GM12878 (cell line): ENCODE measurements at regions not wholly inside any gene's neighbourhood (a gene's known extent, or its start where the extent isn't known, plus 50 kb on each side); places are given as distances from the start of the nearest gene placed in this dataset.

Experiments used
- ATAC-seq: fragments of 200-7000 bp; cut with Tn5 transposase; 3 replicates; pipeline ENCODE4 v1.9.1; 2020; ENCODE audit warnings: mild to moderate bottlenecking, moderate library complexity
- BruUV-seq: library from RNA; stranded (reverse); fragments of 400-500 nt; replicated peaks from 2 replicates; lab custom pipeline; 2021; lab: Mats Ljungman, UMichigan
- CTCF ChIA-PET: fragments of 300-600 bp; sonication (Branson Sonifier 250); formaldehyde crosslinking; extraction: SDS; loops from one replicate; lab custom pipeline; 2021; ENCODE audit warnings: inconsistent platforms; lab: Yijun Ruan, JAX
- POLR2A ChIA-PET: fragments of 350-600 bp; formaldehyde crosslinking; extraction: SDS; loops from one replicate; lab custom pipeline; 2021; ENCODE audit warnings: inconsistent platforms; lab: Charles Lee
- RAD21 ChIA-PET: fragments of 300-600 bp; sonication (Branson Sonifier 250); formaldehyde crosslinking; loops from one replicate; lab custom pipeline; 2023; ENCODE audit warnings: antibody characterized with exemption; ENCODE audit not compliant: unreplicated experiment; lab: Charles Lee
- SMC1A ChIA-PET: fragments of 300-600 bp; sonication (Branson Sonifier 250); formaldehyde crosslinking; loops from one replicate; lab custom pipeline; 2023; ENCODE audit not compliant: unreplicated experiment, uncharacterized antibody; lab: Charles Lee
- DNase-seq: peaks from one replicate; pipeline ENCODE4 v3.0.0-alpha.2; 2011; ENCODE audit warnings: low read depth, low spot score
- FAIRE-seq: peaks from 3 replicates; lab custom pipeline; 2011; peaks lifted over from hg19 to GRCh38; lab: Jason Lieb, UNC
- H2AFZ ChIP-seq: 2 replicates; pipeline ENCODE4 v1.6.0; 2011; ENCODE audit warnings: low read depth, low read length, control low read depth; ENCODE audit not compliant: control insufficient read depth
- H3K27ac ChIP-seq: 2 replicates; pipeline ENCODE4 v1.5.1; 2011; ENCODE audit warnings: control low read depth; ENCODE audit not compliant: control insufficient read depth, insufficient read depth
- H3K27me3 ChIP-seq, 2 experiments: replicated peaks in 1 of 2; 2 replicates each; pipeline versions ENCODE4 v1.6.0 to v1.6.1; 2011; ENCODE audit warnings: low read length in 1 of 2; ENCODE audit not compliant: control insufficient read depth in 2 of 2, insufficient read depth in 2 of 2
- H3K36me3 ChIP-seq, 2 experiments: 2 replicates each; pipeline ENCODE4 v1.5.1; 2011; ENCODE audit warnings: low read length in 1 of 2; ENCODE audit not compliant: control insufficient read depth in 2 of 2, insufficient read depth in 2 of 2
- H3K4me1 ChIP-seq: 2 replicates; pipeline ENCODE4 v1.6.1; 2011; ENCODE audit warnings: mild to moderate bottlenecking, low read length, moderate library complexity, mixed read lengths; ENCODE audit not compliant: control insufficient read depth, insufficient read depth
- H3K4me2 ChIP-seq: 2 replicates; pipeline ENCODE4 v1.6.0; 2011; ENCODE audit warnings: control low read depth; ENCODE audit not compliant: control insufficient read depth, insufficient read depth
- H3K4me3 ChIP-seq: fragments of 200-600 bp; sonication (generic); 2 replicates; pipeline ENCODE4 v1.5.1; 2016
- H3K79me2 ChIP-seq: 2 replicates; pipeline ENCODE4 v1.6.0; 2011; ENCODE audit warnings: low read length; ENCODE audit not compliant: control insufficient read depth, insufficient read depth
- H3K9ac ChIP-seq: 2 replicates; pipeline ENCODE4 v1.8.0; 2011; ENCODE audit warnings: low read length, control low read depth, mixed read lengths; ENCODE audit not compliant: control insufficient read depth, insufficient read depth
- H3K9me3 ChIP-seq: replicated peaks from 3 replicates; pipeline ENCODE4 v1.5.1; 2011; ENCODE audit warnings: mild to moderate bottlenecking, low read length; ENCODE audit not compliant: control insufficient read depth, insufficient read depth
- H4K20me1 ChIP-seq: 2 replicates; pipeline ENCODE4 v1.6.0; 2011; ENCODE audit not compliant: control insufficient read depth, insufficient read depth
- BCL3 ChIP-seq: IDR thresholded peaks from 2 replicates; pipeline ENCODE4 v1.6.1; 2011; ENCODE audit warnings: borderline replicate concordance, low read depth, mild to moderate bottlenecking, moderate library complexity, low read length; ENCODE audit not compliant: insufficient read depth, poor library complexity, severe bottlenecking
- BMI1 ChIP-seq: fragments of 450-650 bp; IDR thresholded peaks from 2 replicates; pipeline ENCODE4 v1.6.1; 2016; ENCODE audit warnings: mild to moderate bottlenecking, moderate library complexity, borderline replicate concordance
- CREB1 ChIP-seq: IDR thresholded peaks from 2 replicates; pipeline ENCODE4 v1.6.1; 2012; ENCODE audit warnings: low read depth, mild to moderate bottlenecking, inconsistent platforms
- ELK1 ChIP-seq: IDR thresholded peaks from 2 replicates; pipeline ENCODE4 v1.6.1; 2012; ENCODE audit warnings: low read depth, low read length, improper control_type of control experiment
- SP1 ChIP-seq: IDR thresholded peaks from one replicate; pipeline ENCODE4 v1.6.1; 2011; ENCODE audit warnings: low read depth, low read length
- SUPT20H ChIP-seq: IDR thresholded peaks from 2 replicates; pipeline ENCODE4 v1.6.1; 2011; ENCODE audit warnings: low read depth, mild to moderate bottlenecking, low read length, moderate library complexity, borderline replicate concordance; ENCODE audit not compliant: control insufficient read depth
- TCF12 ChIP-seq: IDR thresholded peaks from 2 replicates; pipeline ENCODE4 v1.6.1; 2011; ENCODE audit warnings: low read depth, mild to moderate bottlenecking, low read length
- ZNF384 ChIP-seq: IDR thresholded peaks from 2 replicates; pipeline ENCODE4 v1.6.1; 2012; ENCODE audit warnings: low read depth, mild to moderate bottlenecking, low read length, improper control_type of control experiment, borderline replicate concordance
- WGBS: methylation state at CpG from one replicate; pipeline ENCODE4 v1.1.6; 2016; ENCODE audit warnings: low lambda C conversion rate; ENCODE audit not compliant: insufficient replicate concordance, insufficient coverage; ENCODE audit errors: missing lambda C conversion rate; 5-methylcytosine and 5-hydroxymethylcytosine counted together
- in situ Hi-C: fragments of 300-500 bp; cut with MboI; formaldehyde crosslinking; loops from 9 replicates; pipeline ENCODE4 v1.14.3; 2018; ENCODE audit warnings: mixed read lengths
- intact Hi-C: fragments of 100-400 bp; cut with micrococcal nuclease; formaldehyde crosslinking; loops from one replicate; pipeline ENCODE4 v1.14.2; 2022; ENCODE audit not compliant: unreplicated experiment

GRCh38 chr15:89414571-89414970 lies 79.9 kb upstream of the POLG start (continued):
- TF ChIP-seq BCL3 (no peak), SP1 (no peak), TCF12 (no peak), ELK1 (no peak), ZNF384 (no peak), BMI1 (no peak), SUPT20H (no peak)

GRCh38 chr15:89413877-89414276 lies 79.3 kb upstream of the POLG start:
- no TSS peak for BruUV-seq
- ChIA-PET SMC1A (interaction anchor here (0.7 to 1.1 kb wide), 2 partner anchors 56 to 409 kb away, joined by 3 to 4 read pairs; no protein-coding TSS in a partner anchor), RAD21 (interaction anchor here (1.3 kb wide), 1 partner anchor 16 kb away, joined by 4 read pairs; no protein-coding TSS in a partner anchor), POLR2A (no interaction called here), CTCF (interaction anchor here (0.8 to 6.4 kb wide), 9 partner anchors 10 to 189 kb away, joined by 3 to 73 read pairs (median 3); no protein-coding TSS in a partner anchor)
- DNase-seq (no peak), FAIRE-seq (no peak), ATAC-seq (no peak)
- no peak overlapping the region for H3K4me2 ChIP-seq
- no peak overlapping the region for H3K4me3 ChIP-seq
- H4K20me1 ChIP-seq, result 0 out of 2 replicates have a peak, but pooled peaks cover 2% of the 10 kb centered on the region
- TF ChIP-seq CREB1, result no peak
- no peaks in the 10 kb centered on the region for H3K79me2 ChIP-seq
- H3K9me3 ChIP-seq, result no peaks in the 10 kb centered on the region
- WGBS, result 19% methylated on average over 2 of the region's 2 CpGs
- in situ Hi-C loops (no loop called here), intact Hi-C loops (no loop called here)
- H3K27ac ChIP-seq, result no peak overlapping the region
- H3K4me1 ChIP-seq, result no peaks in the 10 kb centered on the region; the same call in 1 of the 2 replicates
- no peak overlapping the region for H3K9ac ChIP-seq
- H3K36me3 ChIP-seq, result no peaks in the 10 kb centered on the region; a peak in 1 of 4 replicates
- peaks cover 7 to 28% of the 10 kb centered on the region in 2 experiments for H3K27me3 ChIP-seq
- no peak overlapping the region for H2AFZ ChIP-seq
